ENCODE measurements at regions not wholly inside any gene's neighbourhood (a gene's known extent, or its start where the extent isn't known, plus 50 kb on each side); places are given as distances from the start of the nearest gene placed in this dataset.

DNA sequence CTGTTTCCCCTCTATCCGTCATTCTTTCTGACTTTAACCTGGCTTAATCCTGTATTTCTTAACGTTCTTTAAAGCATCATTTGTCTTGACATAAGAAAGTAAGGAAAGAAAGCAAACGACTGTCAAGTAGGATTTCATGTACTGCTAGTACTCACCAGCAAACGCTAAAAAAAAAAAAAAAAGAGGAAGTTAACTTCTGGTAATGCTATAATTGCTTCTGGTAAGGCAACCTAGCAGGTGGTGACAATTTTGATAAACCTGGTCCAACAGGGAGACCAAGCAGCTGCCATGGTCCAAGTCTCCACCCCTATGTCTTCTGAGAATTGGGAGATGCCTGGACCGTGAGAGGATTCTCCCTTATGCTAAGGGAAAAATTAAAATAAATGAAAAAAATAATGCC, 306.6 kb downstream of the DAD1 start:
- TF ChIP-seq, protein P1, sequence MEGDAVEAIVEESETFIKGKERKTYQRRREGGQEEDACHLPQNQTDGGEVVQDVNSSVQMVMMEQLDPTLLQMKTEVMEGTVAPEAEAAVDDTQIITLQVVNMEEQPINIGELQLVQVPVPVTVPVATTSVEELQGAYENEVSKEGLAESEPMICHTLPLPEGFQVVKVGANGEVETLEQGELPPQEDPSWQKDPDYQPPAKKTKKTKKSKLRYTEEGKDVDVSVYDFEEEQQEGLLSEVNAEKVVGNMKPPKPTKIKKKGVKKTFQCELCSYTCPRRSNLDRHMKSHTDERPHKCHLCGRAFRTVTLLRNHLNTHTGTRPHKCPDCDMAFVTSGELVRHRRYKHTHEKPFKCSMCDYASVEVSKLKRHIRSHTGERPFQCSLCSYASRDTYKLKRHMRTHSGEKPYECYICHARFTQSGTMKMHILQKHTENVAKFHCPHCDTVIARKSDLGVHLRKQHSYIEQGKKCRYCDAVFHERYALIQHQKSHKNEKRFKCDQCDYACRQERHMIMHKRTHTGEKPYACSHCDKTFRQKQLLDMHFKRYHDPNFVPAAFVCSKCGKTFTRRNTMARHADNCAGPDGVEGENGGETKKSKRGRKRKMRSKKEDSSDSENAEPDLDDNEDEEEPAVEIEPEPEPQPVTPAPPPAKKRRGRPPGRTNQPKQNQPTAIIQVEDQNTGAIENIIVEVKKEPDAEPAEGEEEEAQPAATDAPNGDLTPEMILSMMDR (IDR thresholded peaks at IDR 0.05), result no peak
- no peak for TF ChIP-seq POLR2A (IDR thresholded peaks at IDR 0.05)
